HEK293 (cell line): ENCODE measurements at regions not wholly inside any gene's neighbourhood (a gene's known extent, or its start where the extent isn't known, plus 50 kb on each side); places are given as distances from the start of the nearest gene placed in this dataset.

Experiments
- CTCF ChIA-PET: fragments of 350-600 bp; formaldehyde crosslinking; extraction: SDS; loops from one replicate; lab custom pipeline; 2021; ENCODE audit warnings: antibody characterized with exemption; lab: Yijun Ruan, JAX
- POLR2A ChIA-PET: fragments of 300-600 bp; formaldehyde crosslinking; extraction: SDS; loops from one replicate; lab custom pipeline; 2020; ENCODE audit warnings: antibody characterized with exemption, inconsistent platforms; lab: Yijun Ruan, JAX
- H3K27ac ChIP-seq: fragments of 200-500 bp; sonication (Bioruptor generic); 2 replicates; pipeline ENCODE4 v1.5.1; 2014; ENCODE audit warnings: low read depth, low read length, control low read depth, inconsistent platforms; ENCODE audit errors: extremely low read depth
- H3K36me3 ChIP-seq, 2 experiments: fragments of 200-500 bp in 1 of 2; sonication (Bioruptor generic) in 1 of 2; 1 replicate in 1 of 2; 2 replicates in 1 of 2; pipeline ENCODE4 v1.5.1; 2014 to 2017; ENCODE audit warnings: inconsistent platforms in 2 of 2, low read length in 2 of 2; ENCODE audit not compliant: control insufficient read depth in 2 of 2, insufficient read depth in 1 of 2
- H3K4me1 ChIP-seq: fragments of 200-500 bp; sonication (Bioruptor generic); 2 replicates; pipeline ENCODE4 v1.5.1; 2014; ENCODE audit warnings: mild to moderate bottlenecking, low read length, inconsistent platforms; ENCODE audit not compliant: control insufficient read depth, insufficient read depth
- H3K4me3 ChIP-seq: 2 replicates; pipeline ENCODE4 v1.5.1; 2011; ENCODE audit warnings: low read depth, mild to moderate bottlenecking, control low read depth, low read length, moderate library complexity
- H3K9me3 ChIP-seq: fragments of 200-500 bp; sonication (Bioruptor generic); 2 replicates; pipeline ENCODE4 v1.5.1; 2014; ENCODE audit warnings: low read depth, low read length, inconsistent platforms; ENCODE audit not compliant: control insufficient read depth, insufficient read depth
- FEZF1 ChIP-seq: fragments of 450-650 bp; formaldehyde crosslinking; IDR thresholded peaks from 2 replicates; pipeline ENCODE4 v1.5.1; 2016; ENCODE audit warnings: missing biosample characterization, missing genetic modification characterization
- GLI4 ChIP-seq: fragments of 450-650 bp; formaldehyde crosslinking; IDR thresholded peaks from 2 replicates; pipeline ENCODE4 v1.5.1; 2016; ENCODE audit warnings: missing biosample characterization, missing genetic modification characterization
- MEIS1 ChIP-seq: sonication (generic); formaldehyde crosslinking; IDR thresholded peaks from 2 replicates; pipeline ENCODE4 v1.8.1; 2022; ENCODE audit warnings: missing genetic modification reagents, mild to moderate bottlenecking, borderline replicate concordance
- MYNN ChIP-seq: fragments of 450-650 bp; formaldehyde crosslinking; IDR thresholded peaks from 2 replicates; pipeline ENCODE4 v1.5.1; 2016; ENCODE audit warnings: missing biosample characterization, missing genetic modification characterization, borderline replicate concordance
- ZIC2 ChIP-seq: fragments of 450-650 bp; formaldehyde crosslinking; IDR thresholded peaks from 2 replicates; pipeline ENCODE4 v1.5.1; 2016; ENCODE audit warnings: missing biosample characterization, missing genetic modification characterization
- ZNF350 ChIP-seq: fragments of 450-650 bp; formaldehyde crosslinking; IDR thresholded peaks from 2 replicates; pipeline ENCODE4 v1.5.0; 2017; ENCODE audit warnings: missing biosample characterization, mild to moderate bottlenecking, missing genetic modification characterization
- ZNF416 ChIP-seq: fragments of 450-650 bp; formaldehyde crosslinking; IDR thresholded peaks from 2 replicates; pipeline ENCODE4 v1.5.1; 2016; ENCODE audit warnings: missing biosample characterization, missing genetic modification characterization
- ZNF449 ChIP-seq: fragments of 450-650 bp; formaldehyde crosslinking; IDR thresholded peaks from 2 replicates; pipeline ENCODE4 v1.5.1; 2017; ENCODE audit warnings: missing biosample characterization, mild to moderate bottlenecking, missing genetic modification characterization, moderate library complexity
- ZNF549 ChIP-seq: fragments of 450-650 bp; IDR thresholded peaks from 2 replicates; pipeline ENCODE4 v1.5.1; 2018; ENCODE audit warnings: missing biosample characterization, missing genetic modification characterization, mild to moderate bottlenecking, inconsistent platforms, moderate library complexity
- ZNF654 ChIP-seq: fragments of 450-650 bp; formaldehyde crosslinking; IDR thresholded peaks from 2 replicates; pipeline ENCODE4 v1.5.1; 2016; ENCODE audit warnings: low read depth, missing biosample characterization, missing genetic modification characterization
- TF ChIP-seq, protein P1 (sequence below): fragments of 450-650 bp; formaldehyde crosslinking; IDR thresholded peaks from 2 replicates; pipeline ENCODE4 v1.5.1; 2016; ENCODE audit warnings: missing biosample characterization, missing genetic modification characterization

DNA sequence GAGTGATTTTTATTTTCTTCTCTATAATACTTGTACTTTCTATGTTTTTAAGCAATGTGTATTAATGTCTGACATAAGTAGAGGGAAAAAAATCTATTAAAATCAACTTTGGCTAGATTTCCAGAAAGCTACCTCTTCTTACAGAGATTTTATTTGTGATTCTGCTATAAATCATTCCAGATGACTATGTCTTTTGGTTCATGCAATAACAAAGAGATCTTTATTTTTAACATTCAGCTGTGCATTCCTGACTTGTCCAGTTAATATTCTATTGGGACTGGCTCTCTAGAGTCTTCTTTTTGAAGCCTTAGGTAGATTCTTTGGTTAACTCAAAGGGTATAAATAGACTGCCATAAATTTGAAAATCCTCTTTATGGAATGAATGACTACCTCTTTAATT, 74.3 kb upstream of the ARPP21 start:
- Histone ChIP-seq H3K9me3 (no peaks in the 10 kb centered on the region), H3K36me3 (no peaks in the 10 kb centered on the region), H3K4me1 (no peaks in the 10 kb centered on the region), H3K4me3 (no peak overlapping the region), H3K27ac (no peak overlapping the region)
- POLR2A ChIA-PET, result no interaction called here
- CTCF ChIA-PET, result no interaction called here
- TF ChIP-seq ZNF549 (tag by site-specific recombination) (no peak), MEIS1 (CRISPR knock-in tag) (no peak), FEZF1 (tag by site-specific recombination) (no peak), ZNF654 (tag by site-specific recombination) (no peak), ZNF416 (no peak), ZNF350 (no peak), ZIC2 (tag by site-specific recombination) (no peak), MYNN (tag by site-specific recombination) (no peak), ZNF449 (tag by site-specific recombination) (no peak), GLI4 (tag by site-specific recombination) (no peak)
- TF ChIP-seq, protein P1, sequence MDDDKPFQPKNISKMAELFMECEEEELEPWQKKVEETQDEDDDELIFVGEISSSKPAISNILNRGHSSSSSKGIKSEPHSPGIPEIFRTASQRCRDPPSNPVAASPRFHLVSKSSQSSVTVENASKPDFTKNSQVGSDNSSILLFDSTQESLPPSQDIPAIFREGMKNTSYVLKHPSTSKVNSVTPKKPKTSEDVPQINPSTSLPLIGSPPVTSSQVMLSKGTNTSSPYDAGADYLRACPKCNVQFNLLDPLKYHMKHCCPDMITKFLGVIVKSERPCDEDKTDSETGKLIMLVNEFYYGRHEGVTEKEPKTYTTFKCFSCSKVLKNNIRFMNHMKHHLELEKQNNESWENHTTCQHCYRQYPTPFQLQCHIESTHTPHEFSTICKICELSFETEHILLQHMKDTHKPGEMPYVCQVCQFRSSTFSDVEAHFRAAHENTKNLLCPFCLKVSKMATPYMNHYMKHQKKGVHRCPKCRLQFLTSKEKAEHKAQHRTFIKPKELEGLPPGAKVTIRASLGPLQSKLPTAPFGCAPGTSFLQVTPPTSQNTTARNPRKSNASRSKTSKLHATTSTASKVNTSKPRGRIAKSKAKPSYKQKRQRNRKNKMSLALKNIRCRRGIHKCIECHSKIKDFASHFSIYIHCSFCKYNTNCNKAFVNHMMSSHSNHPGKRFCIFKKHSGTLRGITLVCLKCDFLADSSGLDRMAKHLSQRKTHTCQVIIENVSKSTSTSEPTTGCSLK (tag by site-specific recombination), result no peak
